SJSA1 (cell line): ENCODE measurements at regions not wholly inside any gene's neighbourhood (a gene's known extent, or its start where the extent isn't known, plus 50 kb on each side); places are given as distances from the start of the nearest gene placed in this dataset.

ENCODE experiments used
- DNase-seq, 2 experiments: peaks; one replicate each; pipeline ENCODE4 v3.0.0-alpha.2; 2015 to 2020; ENCODE audit warnings: low spot score in 2 of 2, low read depth in 1 of 2
- H3K27ac ChIP-seq: fragments of 250-450 bp; sonication (Bioruptor Pico); 2 replicates; pipeline ENCODE4 v1.5.1; 2020; ENCODE audit warnings: mild to moderate bottlenecking, moderate library complexity
- H3K27me3 ChIP-seq: fragments of 250-450 bp; sonication (Bioruptor Pico); replicated peaks from 2 replicates; pipeline ENCODE4 v1.5.1; 2020; ENCODE audit warnings: mild to moderate bottlenecking, moderate library complexity
- H3K36me3 ChIP-seq: fragments of 250-450 bp; sonication (Bioruptor Pico); 2 replicates; pipeline ENCODE4 v1.5.1; 2020; ENCODE audit warnings: mild to moderate bottlenecking
- H3K4me1 ChIP-seq: fragments of 250-450 bp; sonication (Bioruptor Pico); replicated peaks from 2 replicates; pipeline ENCODE4 v1.6.1; 2021; ENCODE audit warnings: mild to moderate bottlenecking
- H3K4me3 ChIP-seq: fragments of 250-450 bp; sonication (Bioruptor Pico); 2 replicates; pipeline ENCODE4 v1.5.1; 2020; ENCODE audit warnings: mild to moderate bottlenecking
- H3K9me3 ChIP-seq: fragments of 250-450 bp; sonication (Bioruptor Pico); replicated peaks from 2 replicates; pipeline ENCODE4 v1.5.1; 2020; ENCODE audit warnings: mild to moderate bottlenecking

DNA sequence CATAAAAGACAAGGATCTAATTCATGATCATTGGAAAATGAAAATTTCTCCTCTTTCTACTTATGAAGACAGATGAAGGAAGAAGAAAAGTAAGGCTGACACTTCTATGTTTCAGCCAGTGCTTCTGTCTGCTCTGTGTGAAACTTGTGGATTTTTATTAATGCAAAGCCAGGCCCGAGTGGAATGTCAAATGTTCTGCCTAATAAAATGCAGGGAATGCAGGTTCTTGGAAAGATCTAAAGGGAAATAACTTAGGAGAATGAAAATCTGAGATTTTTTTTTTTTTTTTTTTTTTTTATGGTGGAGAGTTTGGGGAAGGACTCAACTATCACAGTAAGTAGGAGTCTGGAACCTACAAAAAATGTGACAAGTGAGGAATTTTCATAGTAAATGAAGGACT lies 1732.3 kb upstream of the SLC10A2 start:
- Histone ChIP-seq H3K4me3 (no peak overlapping the region), H3K27ac (no peak overlapping the region), H3K9me3 (no peaks in the 10 kb centered on the region), H3K27me3 (no peaks in the 10 kb centered on the region), H3K36me3 (no peaks in the 10 kb centered on the region), H3K4me1 (no peaks in the 10 kb centered on the region)
- no peak for DNase-seq

- H3K36me3 ChIP-seq, result no peaks in the 10 kb centered on the region
- H3K27me3 ChIP-seq, result no peaks in the 10 kb centered on the region
- no peak for DNase-seq
- no peaks in the 10 kb centered on the region for H3K4me1 ChIP-seq
- no peaks in the 10 kb centered on the region for H3K9me3 ChIP-seq
- no peak overlapping the region for H3K4me3 ChIP-seq
- H3K27ac ChIP-seq, result no peak overlapping the region
Observed at GRCh38 chr13:104796581-104796980, 1730.4 kb upstream of the SLC10A2 start.

GRCh38 chr13:104785952-104786351 lies 1719.7 kb upstream of the SLC10A2 start:
- Histone ChIP-seq H3K9me3 (no peaks in the 10 kb centered on the region; the same call in 1 of the 2 replicates), H3K27ac (no peak overlapping the region), H3K4me1 (no peaks in the 10 kb centered on the region), H3K27me3 (no peaks in the 10 kb centered on the region), H3K4me3 (no peak overlapping the region), H3K36me3 (no peaks in the 10 kb centered on the region)
- DNase-seq, result no peak

- DNase-seq, result no peak
- Histone ChIP-seq H3K27ac (no peak overlapping the region), H3K27me3 (no peaks in the 10 kb centered on the region)
Observed at GRCh38 chr13:104784891-104785290, 1718.7 kb upstream of the SLC10A2 start.

GRCh38 chr13:104782741-104783140 lies 1716.5 kb upstream of the SLC10A2 start:
- no peaks in the 10 kb centered on the region for H3K4me1 ChIP-seq
- no peaks in the 10 kb centered on the region for H3K27me3 ChIP-seq
- H3K36me3 ChIP-seq, result no peaks in the 10 kb centered on the region
- no peak for DNase-seq
- H3K27ac ChIP-seq, result no peak overlapping the region
- no peak overlapping the region for H3K4me3 ChIP-seq
- H3K9me3 ChIP-seq, result peaks cover 4% of the 10 kb centered on the region; the same call in 1 of the 2 replicates

More at GRCh38 chr13:104784891-104785290, 1718.7 kb upstream of the SLC10A2 start:
- H3K4me3 ChIP-seq, result no peak overlapping the region
- H3K4me1 ChIP-seq, result no peaks in the 10 kb centered on the region
- peaks cover 4% of the 10 kb centered on the region; the same call in 1 of the 2 replicates for H3K9me3 ChIP-seq
- H3K36me3 ChIP-seq, result no peaks in the 10 kb centered on the region

DNA sequence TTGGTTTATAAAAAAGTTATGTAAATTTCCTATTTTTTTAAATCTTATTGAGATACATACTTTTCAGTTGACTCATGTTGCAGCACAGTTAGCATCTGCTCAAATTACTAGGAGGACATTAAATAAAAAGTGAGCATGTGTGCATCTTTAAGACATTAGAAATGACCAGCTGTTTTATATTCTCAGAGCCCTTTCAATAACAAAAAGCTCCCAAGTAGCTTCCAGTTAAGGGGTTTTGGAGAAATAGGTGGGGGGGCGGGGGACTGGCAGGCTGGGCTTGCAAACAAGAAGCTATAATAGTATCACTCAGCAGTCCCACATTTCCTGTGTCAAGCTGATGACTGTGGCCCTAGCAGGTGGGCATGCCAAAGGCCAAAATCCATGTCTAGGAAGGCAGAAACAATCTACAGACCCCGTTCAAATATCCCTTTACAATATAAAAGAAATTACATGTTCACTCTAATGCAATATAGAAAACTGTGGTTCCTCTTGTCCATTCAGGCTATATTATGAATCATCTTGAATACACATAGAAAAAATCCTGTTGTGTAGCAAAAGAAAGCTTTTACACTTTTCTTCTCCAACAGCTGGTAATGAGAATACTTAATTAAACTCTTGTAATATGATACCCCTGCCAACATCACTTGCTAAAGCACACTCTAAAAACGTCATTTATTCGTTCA lies 1713.2 kb upstream of the SLC10A2 start:
- no peak for DNase-seq
- Histone ChIP-seq H3K27me3 (no peaks in the 10 kb centered on the region), H3K9me3 (peaks cover 4% of the 10 kb centered on the region; the same call in 1 of the 2 replicates), H3K27ac (no peak overlapping the region), H3K4me1 (no peaks in the 10 kb centered on the region), H3K4me3 (no peak overlapping the region), H3K36me3 (no peaks in the 10 kb centered on the region)

DNA sequence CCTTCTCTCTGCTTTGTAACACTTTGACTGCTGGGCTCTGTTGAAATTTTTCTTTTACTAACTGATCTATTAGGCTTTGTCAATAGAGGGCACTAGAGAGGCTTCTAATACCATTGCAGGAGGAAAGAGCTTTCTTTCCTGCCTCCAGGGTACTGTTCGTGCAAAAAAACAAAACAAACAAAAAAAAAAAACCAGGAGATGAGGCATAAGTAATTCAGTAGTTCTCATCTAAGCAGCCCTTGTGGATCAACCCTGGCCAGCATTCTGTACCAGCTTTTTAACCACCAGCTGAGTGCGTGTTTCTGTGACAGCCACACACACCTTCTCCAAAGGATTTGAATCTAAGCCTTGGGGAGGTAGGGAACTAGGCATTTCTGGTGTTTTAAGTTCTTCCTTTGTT lies 1707.6 kb upstream of the SLC10A2 start:
- no peak overlapping the region for H3K4me3 ChIP-seq

DNA sequence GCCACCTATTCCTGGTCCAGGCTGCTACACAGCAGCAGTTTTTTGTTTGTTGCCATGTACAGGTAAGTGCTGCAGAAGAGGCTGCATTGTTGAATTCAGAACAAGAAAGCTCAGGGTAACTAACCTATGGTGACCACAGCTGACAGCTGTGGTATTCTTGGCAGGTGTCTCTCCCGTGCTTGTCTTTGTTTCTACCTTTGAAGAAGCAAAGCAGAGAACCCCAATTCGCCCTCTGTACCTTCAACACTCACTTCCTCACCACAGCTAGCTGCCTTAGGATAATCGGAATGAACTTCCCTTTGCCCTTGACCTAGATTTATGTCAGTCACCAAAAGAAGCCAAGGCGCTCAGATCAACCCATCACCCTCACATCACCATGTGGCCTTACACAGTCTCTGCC lies 1703.3 kb upstream of the SLC10A2 start:
- H3K9me3 ChIP-seq, result no peaks in the 10 kb centered on the region
- H3K27ac ChIP-seq, result no peak overlapping the region
- no peaks in the 10 kb centered on the region for H3K36me3 ChIP-seq
- H3K27me3 ChIP-seq, result no peaks in the 10 kb centered on the region
- DNase-seq, result no peak
- H3K4me3 ChIP-seq, result no peak overlapping the region
- no peaks in the 10 kb centered on the region for H3K4me1 ChIP-seq

More for the DNA sequence above, 1707.6 kb upstream of the SLC10A2 start:
- Histone ChIP-seq H3K36me3 (no peaks in the 10 kb centered on the region), H3K27me3 (no peaks in the 10 kb centered on the region), H3K4me1 (no peaks in the 10 kb centered on the region), H3K9me3 (no peaks in the 10 kb centered on the region), H3K27ac (no peak overlapping the region)
- peak in 1 of 2 experiments; percentile 37 for DNase-seq

GRCh38 chr13:104766319-104766718 lies 1700.1 kb upstream of the SLC10A2 start:
- H3K27ac ChIP-seq, result no peak overlapping the region
- H3K36me3 ChIP-seq, result no peaks in the 10 kb centered on the region
- no peaks in the 10 kb centered on the region for H3K4me1 ChIP-seq

DNA sequence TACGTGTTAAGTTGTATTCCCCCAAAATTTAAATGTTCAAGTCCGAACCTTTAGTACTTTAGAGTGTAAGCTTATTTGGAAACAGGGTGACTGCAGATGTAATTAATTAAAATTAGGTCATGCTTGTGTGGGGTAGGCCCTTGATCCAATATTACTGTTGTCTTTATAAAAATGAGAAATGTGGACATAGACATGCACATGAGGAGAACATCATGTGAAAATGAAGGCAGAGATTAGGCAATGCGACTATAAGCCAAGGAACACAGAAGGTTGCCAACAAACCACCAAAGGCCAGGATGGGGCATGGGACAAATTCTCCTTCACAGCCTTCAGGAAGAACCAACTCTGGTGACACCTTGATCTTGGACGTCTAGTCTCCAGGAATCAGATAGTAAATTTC lies 1698.4 kb upstream of the SLC10A2 start:
- DNase-seq, result no peak
- Histone ChIP-seq H3K9me3 (no peaks in the 10 kb centered on the region), H3K4me3 (no peak overlapping the region), H3K27me3 (no peaks in the 10 kb centered on the region), H3K36me3 (no peaks in the 10 kb centered on the region), H3K27ac (no peak overlapping the region), H3K4me1 (no peaks in the 10 kb centered on the region)

More at GRCh38 chr13:104766319-104766718, 1700.1 kb upstream of the SLC10A2 start:
- no peaks in the 10 kb centered on the region for H3K27me3 ChIP-seq
- no peaks in the 10 kb centered on the region for H3K9me3 ChIP-seq
- no peak overlapping the region for H3K4me3 ChIP-seq
- no peak for DNase-seq

DNA sequence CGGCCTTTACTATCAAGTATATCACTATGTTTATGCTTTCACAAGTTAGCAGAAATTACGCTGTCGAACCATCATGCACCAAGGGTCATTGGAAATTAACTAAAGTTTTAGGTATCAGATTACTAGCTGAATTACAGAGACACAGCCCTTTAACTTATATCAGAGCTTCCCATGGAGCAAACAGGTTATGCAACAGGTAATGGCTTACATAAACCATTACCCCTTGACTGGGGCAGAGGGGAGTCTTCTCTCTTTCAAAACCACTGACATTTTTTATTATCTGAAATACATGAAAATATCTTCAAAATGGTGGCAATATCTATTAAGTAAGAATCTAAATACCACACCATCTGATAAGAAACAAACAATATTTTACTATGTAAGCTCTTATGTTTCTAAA lies 1692.9 kb upstream of the SLC10A2 start:
- no peak for DNase-seq
- no peaks in the 10 kb centered on the region for H3K4me1 ChIP-seq
- no peak overlapping the region for H3K4me3 ChIP-seq
- no peaks in the 10 kb centered on the region for H3K27me3 ChIP-seq
- no peak overlapping the region for H3K27ac ChIP-seq
- H3K9me3 ChIP-seq, result no peaks in the 10 kb centered on the region
- H3K36me3 ChIP-seq, result no peaks in the 10 kb centered on the region

DNA sequence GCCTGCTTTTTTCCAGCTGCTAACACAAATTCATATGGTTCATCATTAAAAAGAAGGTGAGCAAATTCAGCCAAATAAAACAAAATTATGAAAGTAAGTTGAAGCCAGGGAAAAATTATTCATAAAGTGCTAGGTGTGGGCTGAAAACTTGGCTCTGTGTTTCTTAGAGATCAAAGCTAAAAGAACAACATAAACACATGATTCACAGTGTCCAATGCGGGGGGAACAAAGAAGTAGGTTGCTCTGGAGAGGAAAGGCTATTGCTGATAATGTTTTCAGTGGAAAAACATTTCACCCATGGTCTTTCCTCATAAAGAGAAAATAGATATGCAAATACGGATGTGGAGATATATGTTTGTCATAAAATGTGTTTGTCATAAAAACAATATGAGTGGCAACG lies 1691.5 kb upstream of the SLC10A2 start:
- Histone ChIP-seq H3K36me3 (no peaks in the 10 kb centered on the region), H3K4me3 (no peak overlapping the region), H3K9me3 (no peaks in the 10 kb centered on the region), H3K27me3 (no peaks in the 10 kb centered on the region), H3K4me1 (no peaks in the 10 kb centered on the region), H3K27ac (no peak overlapping the region)
- no peak for DNase-seq

- DNase-seq, result no peak
- Histone ChIP-seq H3K36me3 (no peaks in the 10 kb centered on the region), H3K27me3 (no peaks in the 10 kb centered on the region), H3K4me1 (no peaks in the 10 kb centered on the region), H3K9me3 (no peaks in the 10 kb centered on the region), H3K4me3 (no peak overlapping the region), H3K27ac (no peak overlapping the region)
Observed at GRCh38 chr13:104750377-104750776, 1684.2 kb upstream of the SLC10A2 start.

DNA sequence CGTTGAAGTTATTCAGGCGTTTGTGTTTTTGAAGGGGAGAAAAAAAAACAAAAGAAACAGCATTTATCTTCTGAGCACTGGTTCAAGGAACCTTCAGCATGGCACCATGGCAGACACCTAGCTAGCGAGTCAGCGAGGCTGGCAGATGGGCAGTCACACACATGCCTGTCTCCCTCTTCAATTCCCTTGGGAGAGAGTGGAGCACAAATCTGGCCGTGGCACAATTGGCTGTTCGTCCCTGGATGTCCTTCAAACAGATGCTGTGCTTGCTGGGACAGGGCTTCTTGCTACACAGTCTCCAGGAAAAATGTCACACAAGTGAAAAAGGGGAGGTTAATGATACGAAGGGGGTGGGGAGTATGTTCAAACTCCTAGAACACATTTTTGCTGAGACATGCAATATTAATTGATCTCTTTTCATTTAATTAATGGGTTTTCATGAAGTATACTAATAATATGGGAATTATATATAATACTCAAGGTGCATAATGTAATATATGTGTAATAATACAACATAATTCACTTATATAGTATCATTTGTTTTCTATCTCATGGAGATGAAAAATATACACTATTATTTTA lies 1674.5 kb upstream of the SLC10A2 start:
- DNase-seq, result no peak
- Histone ChIP-seq H3K36me3 (no peaks in the 10 kb centered on the region), H3K4me3 (no peak overlapping the region), H3K4me1 (no peaks in the 10 kb centered on the region), H3K9me3 (no peaks in the 10 kb centered on the region), H3K27me3 (no peaks in the 10 kb centered on the region), H3K27ac (no peak overlapping the region)
